H1 (cell line): ENCODE measurements at regions not wholly inside any gene's neighbourhood (a gene's known extent, or its start where the extent isn't known, plus 50 kb on each side); places are given as distances from the start of the nearest gene placed in this dataset.

Source experiments
- CTCF ChIA-PET: fragments of 300-600 bp; sonication (Branson Sonifier 250); formaldehyde crosslinking; loops from one replicate; lab custom pipeline; 2021; ENCODE audit not compliant: partially characterized antibody; lab: Charles Lee
- POLR2A ChIA-PET: fragments of 300-600 bp; sonication (Branson Sonifier 250); formaldehyde crosslinking; loops from one replicate; lab custom pipeline; 2021; ENCODE audit warnings: inconsistent platforms; ENCODE audit not compliant: partially characterized antibody; lab: Charles Lee
- DNase-seq, 2 experiments: peaks; one replicate each; pipeline versions ENCODE4 v3.0.0 to v3.0.0-alpha.2; 2010 to 2022; ENCODE audit warnings: low spot score in 2 of 2, low read depth in 1 of 2, mixed read lengths in 1 of 2
- FAIRE-seq: peaks from 2 replicates; lab custom pipeline; 2011; peaks lifted over from hg19 to GRCh38; lab: Jason Lieb, UNC
- H2AFZ ChIP-seq: 2 replicates; pipeline ENCODE4 v1.8.1; 2012; ENCODE audit warnings: low read length, inconsistent platforms
- H2AK5ac ChIP-seq: 2 replicates; pipeline ENCODE4 v1.6.1; 2013; ENCODE audit warnings: low read depth, low read length
- H2BK120ac ChIP-seq: replicated peaks from 2 replicates; pipeline ENCODE3; 2013; ENCODE audit warnings: low read depth, low read length, inconsistent platforms
- H2BK12ac ChIP-seq: 2 replicates; pipeline ENCODE4 v1.6.1; 2013; ENCODE audit warnings: low read depth, low read length
- H2BK15ac ChIP-seq: 2 replicates; pipeline ENCODE4 v1.6.1; 2013; ENCODE audit warnings: low read length
- H2BK20ac ChIP-seq: 2 replicates; pipeline ENCODE4 v1.6.1; 2013; ENCODE audit warnings: low read length
- H2BK5ac ChIP-seq: 2 replicates; pipeline ENCODE4 v1.6.1; 2013; ENCODE audit warnings: low read depth, low read length
- H3K14ac ChIP-seq: 2 replicates; pipeline ENCODE4 v1.6.1; 2013; ENCODE audit warnings: inconsistent platforms; ENCODE audit not compliant: insufficient read length
- H3K18ac ChIP-seq: 2 replicates; pipeline ENCODE4 v1.6.1; 2013; ENCODE audit warnings: low read length; ENCODE audit errors: extremely low read depth
- H3K23ac ChIP-seq: 2 replicates; pipeline ENCODE4 v1.6.1; 2013; ENCODE audit warnings: inconsistent platforms; ENCODE audit not compliant: insufficient read length
- H3K23me2 ChIP-seq: 2 replicates; pipeline ENCODE4 v1.6.1; 2013; ENCODE audit warnings: low read depth, low read length
- H3K27ac ChIP-seq: 2 replicates; pipeline ENCODE4 v1.6.1; 2011; ENCODE audit warnings: low read depth, low read length, inconsistent platforms
- H3K27me3 ChIP-seq, 4 experiments: replicated peaks in 1 of 4; 1 replicate in 1 of 4; 2 replicates in 3 of 4; pipeline versions ENCODE4 v1.6.1 to v1.8.1; 2011 to 2013; ENCODE audit warnings: low read length in 3 of 4, mild to moderate bottlenecking in 3 of 4, inconsistent platforms in 2 of 4, mixed read lengths in 2 of 4, moderate library complexity in 1 of 4; ENCODE audit not compliant: control insufficient read depth in 3 of 4, insufficient read depth in 3 of 4; ENCODE audit errors: extremely low read depth in 1 of 4
- H3K36me3 ChIP-seq, 4 experiments: 2 replicates each; pipeline versions ENCODE4 v1.6.1 to v1.8.1; 2011 to 2013; ENCODE audit warnings: mild to moderate bottlenecking in 4 of 4, low read length in 3 of 4, moderate library complexity in 2 of 4, control low read depth in 1 of 4, inconsistent platforms in 1 of 4; ENCODE audit not compliant: insufficient read depth in 4 of 4, control insufficient read depth in 2 of 4
- H3K4ac ChIP-seq: replicated peaks from 2 replicates; pipeline ENCODE3; 2013; ENCODE audit warnings: low read length, low read depth, mixed read lengths, inconsistent platforms; ENCODE audit not compliant: insufficient read length
- H3K4me1 ChIP-seq, 4 experiments: replicated peaks in 1 of 4; 1 replicate in 1 of 4; 2 replicates in 3 of 4; pipeline versions ENCODE4 v1.6.1 to v1.8.1; 2011 to 2013; ENCODE audit warnings: low read length in 3 of 4, inconsistent platforms in 2 of 4, mixed read lengths in 1 of 4; ENCODE audit not compliant: insufficient read depth in 4 of 4, control insufficient read depth in 3 of 4
- H3K4me2 ChIP-seq, 2 experiments: 2 replicates each; pipeline versions ENCODE4 v1.6.1 to v1.8.1; 2011 to 2013; ENCODE audit warnings: low read depth in 2 of 2, low read length in 2 of 2, control low read depth in 1 of 2, inconsistent platforms in 1 of 2, mild to moderate bottlenecking in 1 of 2; ENCODE audit not compliant: insufficient read depth in 1 of 2
- H3K4me3 ChIP-seq, 4 experiments: fragments of 200-600, 300-600 bp in 1 of 4; sonication (generic), shearing (Covaris generic), sonication (Bioruptor Twin) in 1 of 4; 2 replicates each; pipeline versions ENCODE4 v1.5.1 to v1.8.1; 2011 to 2016; ENCODE audit warnings: low read length in 4 of 4, low read depth in 3 of 4, control low read depth in 2 of 4, inconsistent platforms in 2 of 4, mild to moderate bottlenecking in 2 of 4, mixed read lengths in 1 of 4, moderate library complexity in 1 of 4; ENCODE audit not compliant: insufficient read depth in 2 of 4; ENCODE audit errors: extremely low read depth in 1 of 4
- H3K56ac ChIP-seq: replicated peaks from 2 replicates; pipeline ENCODE3; 2013; ENCODE audit warnings: low read depth, mild to moderate bottlenecking, mixed read lengths, low read length, inconsistent platforms; ENCODE audit not compliant: insufficient read length
- H3K79me1 ChIP-seq: 2 replicates; pipeline ENCODE4 v1.6.1; 2013; ENCODE audit warnings: low read depth, low read length, control low read depth
- H3K79me2 ChIP-seq, 2 experiments: 2 replicates each; pipeline versions ENCODE4 v1.6.1 to v1.8.1; 2012 to 2013; ENCODE audit warnings: low read length in 2 of 2, mild to moderate bottlenecking in 2 of 2, inconsistent platforms in 1 of 2; ENCODE audit not compliant: insufficient read depth in 2 of 2, control insufficient read depth in 1 of 2
- H3K9ac ChIP-seq, 4 experiments: replicated peaks in 1 of 4; 1 replicate in 1 of 4; 2 replicates in 3 of 4; pipeline versions ENCODE4 v1.6.1 to v1.8.1; 2011 to 2013; ENCODE audit warnings: low read depth in 3 of 4, low read length in 3 of 4, control low read depth in 2 of 4, mild to moderate bottlenecking in 2 of 4, moderate library complexity in 2 of 4, inconsistent platforms in 1 of 4; ENCODE audit errors: extremely low read depth in 1 of 4
- H3K9me3 ChIP-seq, 2 experiments: 2 replicates each; pipeline versions ENCODE4 v1.6.1 to v1.8.1; 2012 to 2013; ENCODE audit warnings: mild to moderate bottlenecking in 2 of 2, moderate library complexity in 2 of 2, control low read depth in 1 of 2, inconsistent platforms in 1 of 2, low read depth in 1 of 2, low read length in 1 of 2, mixed read lengths in 1 of 2; ENCODE audit not compliant: insufficient read depth in 2 of 2
- H4K20me1 ChIP-seq, 2 experiments: replicated peaks in 1 of 2; 2 replicates each; pipeline versions ENCODE3 to v1.8.1; 2011 to 2013; ENCODE audit warnings: inconsistent platforms in 2 of 2, low read length in 2 of 2, mild to moderate bottlenecking in 1 of 2; ENCODE audit not compliant: insufficient read depth in 2 of 2, control insufficient read depth in 1 of 2
- H4K5ac ChIP-seq: 2 replicates; pipeline ENCODE4 v1.6.1; 2013; ENCODE audit warnings: low read length, low read depth, mixed read lengths, inconsistent platforms; ENCODE audit not compliant: insufficient read length
- H4K8ac ChIP-seq: 2 replicates; pipeline ENCODE4 v1.8.0; 2013; ENCODE audit warnings: mild to moderate bottlenecking, moderate library complexity, low read length, inconsistent platforms; ENCODE audit not compliant: insufficient read depth; ENCODE audit errors: extremely low read depth
- H4K91ac ChIP-seq: replicated peaks from 2 replicates; pipeline ENCODE3; 2013; ENCODE audit warnings: low read length, mixed read lengths, inconsistent platforms; ENCODE audit not compliant: insufficient read length
- ATF2 ChIP-seq: IDR thresholded peaks from 2 replicates; pipeline ENCODE4 v1.6.1; 2012; ENCODE audit warnings: low read length, inconsistent platforms
- CBX8 ChIP-seq: fragments of 300-800, 300-1000 bp; sonication (generic); IDR thresholded peaks from 2 replicates; pipeline ENCODE4 v1.7.1; 2016; ENCODE audit warnings: low read depth, low read length, borderline replicate concordance
- EGR1 ChIP-seq: IDR thresholded peaks from 2 replicates; pipeline ENCODE4 v1.6.1; 2011; ENCODE audit warnings: low read depth, low read length, borderline replicate concordance
- EZH2 ChIP-seq: fragments of 200-600 bp; sonication (generic); IDR thresholded peaks from 2 replicates; pipeline ENCODE4 v1.7.1; 2012; ENCODE audit warnings: low read depth, mild to moderate bottlenecking, moderate library complexity, low read length, inconsistent platforms; ENCODE audit not compliant: severe bottlenecking
- KDM1A ChIP-seq: fragments of 200-600, 300-600 bp; sonication (generic); IDR thresholded peaks from 2 replicates; pipeline ENCODE4 v1.7.1; 2016; ENCODE audit warnings: mild to moderate bottlenecking, low read length, borderline replicate concordance
- POU5F1 ChIP-seq: IDR thresholded peaks from 2 replicates; pipeline ENCODE4 v1.6.1; 2011; ENCODE audit warnings: low read depth, mild to moderate bottlenecking, low read length, moderate library complexity
- RAD21 ChIP-seq, 2 experiments: IDR thresholded peaks in 1 of 2; conservative IDR thresholded peaks in 1 of 2; 2 replicates each; pipeline ENCODE4 v1.6.1; 2011; ENCODE audit warnings: low read depth in 2 of 2, low read length in 2 of 2, improper control_type of control experiment in 1 of 2, inconsistent platforms in 1 of 2, mild to moderate bottlenecking in 1 of 2, moderate library complexity in 1 of 2
- TCF12 ChIP-seq: IDR thresholded peaks from 2 replicates; pipeline ENCODE4 v1.6.1; 2011; ENCODE audit warnings: low read depth, mild to moderate bottlenecking, low read length
- ZNF274 ChIP-seq: IDR thresholded peaks from 2 replicates; pipeline ENCODE4 v1.7.0; 2012; ENCODE audit warnings: low read length, borderline replicate concordance; ENCODE audit errors: extremely low read depth
- WGBS, 2 experiments: shearing (Covaris generic) in 1 of 2; methylation state at CpG; one replicate each; pipeline versions ENCODE4 v1.1.6 to v1.1.7; 2013 to 2015; ENCODE audit warnings: low lambda C conversion rate in 2 of 2, mixed read lengths in 2 of 2, inconsistent platforms in 1 of 2, low coverage in 1 of 2, missing lambda C conversion rate in 1 of 2; ENCODE audit not compliant: insufficient replicate concordance in 2 of 2, insufficient coverage in 1 of 2, insufficient read length in 1 of 2; ENCODE audit errors: extremely low coverage in 1 of 2, missing lambda C conversion rate in 1 of 2; 5-methylcytosine and 5-hydroxymethylcytosine counted together

GRCh38 chr22:49238181-49239141 lies 589.2 kb downstream of the BRD1 start:
- H3K4me1 ChIP-seq = no peaks in the 10 kb centered on the region; a peak in 1 of 7 replicates
- H3K9ac ChIP-seq = no peak overlapping the region
- CTCF ChIA-PET = interaction anchor here (0.7 to 0.9 kb wide), 2 partner anchors 66 to 192 kb away, joined by 3 to 4 read pairs; no protein-coding TSS in a partner anchor
- H4K8ac ChIP-seq = no peak overlapping the region
- no peak overlapping the region for H3K4ac ChIP-seq
- H3K14ac ChIP-seq = no peak overlapping the region
- 89% methylated on average over 23 of the region's 25 CpGs; no CpG with 5 or more reads in 1 of the 2 experiments for WGBS, 2 experiments
- H3K18ac ChIP-seq = no peak overlapping the region
- POLR2A ChIA-PET = no interaction called here
- H3K4me3 ChIP-seq = no peak overlapping the region
- H2BK15ac ChIP-seq = no peak overlapping the region
- no peaks in the 10 kb centered on the region for H3K27me3 ChIP-seq
- DNase-seq (peak in 1 of 2 experiments; percentile 31), FAIRE-seq (no peak)
- H4K91ac ChIP-seq = no peak overlapping the region
- no peaks in the 10 kb centered on the region for H3K36me3 ChIP-seq
- H3K4me2 ChIP-seq = no peak overlapping the region
- no peaks in the 10 kb centered on the region for H3K79me1 ChIP-seq
- no peak overlapping the region for H2BK120ac ChIP-seq
- no peak overlapping the region for H3K27ac ChIP-seq
- H3K79me2 ChIP-seq = no peaks in the 10 kb centered on the region
- no peaks in the 10 kb centered on the region for H4K20me1 ChIP-seq
- H2BK20ac ChIP-seq = no peak overlapping the region; the same call in 1 of the 2 replicates
- H2BK12ac ChIP-seq = no peak overlapping the region
- peak overlapping the region; percentile 41; the same call in 1 of the 2 replicates for H2AK5ac ChIP-seq
- no peak overlapping the region for H4K5ac ChIP-seq
- H3K9me3 ChIP-seq = no peaks in the 10 kb centered on the region
- H3K23me2 ChIP-seq = peaks cover 8% of the 10 kb centered on the region; the same call in 1 of the 2 replicates
- H3K56ac ChIP-seq = no peak overlapping the region
- H2AFZ ChIP-seq = no peak overlapping the region
- H3K23ac ChIP-seq = no peak overlapping the region
- no peak overlapping the region for H2BK5ac ChIP-seq
- TF ChIP-seq KDM1A = no peak
- TF ChIP-seq POU5F1 = no peak
- TF ChIP-seq ZNF274 = no peak
- no peak for TF ChIP-seq EZH2
- TF ChIP-seq CBX8 = no peak
- TF ChIP-seq EGR1 = no peak
- TF ChIP-seq RAD21 (IDR thresholded peaks at IDR 0.05 in 1 of 2, conservative IDR thresholded peaks at IDR 0.05 in 1 of 2; ENCODE audit: low read depth in 2 of 2, low read length in 2 of 2) = no peak
- TF ChIP-seq TCF12 = no peak
- TF ChIP-seq ATF2 = no peak
